ENCODE measurements at regions not wholly inside any gene's neighbourhood (a gene's known extent, or its start where the extent isn't known, plus 50 kb on each side); places are given as distances from the start of the nearest gene placed in this dataset.

DNA sequence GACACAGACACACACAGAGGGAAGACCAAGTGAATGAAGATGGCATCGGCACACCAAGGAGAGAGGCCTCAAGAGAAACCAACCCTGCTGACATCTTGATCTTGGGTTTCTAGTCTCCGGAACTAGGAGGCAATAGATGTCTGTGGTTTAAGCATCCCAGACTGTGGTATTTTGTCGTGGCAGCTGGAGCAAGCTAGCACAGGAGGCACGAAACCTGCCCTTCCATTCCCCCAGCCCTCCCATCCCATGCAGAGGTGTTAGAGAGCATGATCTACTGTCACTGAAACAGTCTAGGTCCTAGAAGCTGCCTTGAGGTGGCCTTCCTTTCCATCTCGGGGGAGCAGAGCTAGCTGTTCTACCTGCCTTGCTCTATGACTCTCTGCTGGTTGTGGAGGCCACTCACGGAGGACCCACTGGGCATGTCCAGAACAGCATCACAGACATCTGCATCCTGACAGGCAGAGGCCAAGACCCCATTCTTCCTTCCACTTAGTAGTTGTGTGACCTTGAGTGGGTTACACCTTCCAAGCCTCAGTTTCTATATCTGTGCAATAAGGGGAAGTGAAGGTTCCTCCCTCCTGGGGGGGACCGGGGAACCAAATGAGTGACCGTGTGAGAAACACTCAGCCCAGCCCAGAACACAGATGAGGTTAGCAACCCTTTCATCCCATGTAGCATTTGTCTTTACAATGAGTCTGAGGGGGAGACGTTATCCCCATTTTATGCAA lies 134.3 kb upstream of the BOD1 start:
- peak; percentile 10 for ATAC-seq

GRCh38 chr5:173751266-173751600 lies 134.8 kb upstream of the BOD1 start:
- Histone ChIP-seq H3K4me3 (no peak overlapping the region), H3K36me3 (ENCODE audit: low read depth) (no peaks in the 10 kb centered on the region), H3K9me3 (no peaks in the 10 kb centered on the region), H3K4me1 (ENCODE audit: low read depth) (no peaks in the 10 kb centered on the region)
- ATAC-seq (peak; percentile 25), DNase-seq (no peak)
- intact Hi-C loops (cut with DNase I, micrococcal nuclease), result no loop called here
- TF ChIP-seq CTCF (IDR thresholded peaks at IDR 0.05), result no peak

More for the DNA sequence above, 134.3 kb upstream of the BOD1 start:
- no peak for DNase-seq
- no peak overlapping the region for H3K4me3 ChIP-seq
- no peaks in the 10 kb centered on the region for H3K9me3 ChIP-seq
- no peaks in the 10 kb centered on the region for H3K4me1 ChIP-seq (ENCODE audit: low read depth)
- intact Hi-C loops (cut with DNase I, micrococcal nuclease), result no loop called here
- no peaks in the 10 kb centered on the region for H3K36me3 ChIP-seq (ENCODE audit: low read depth)
- no peak for TF ChIP-seq CTCF (IDR thresholded peaks at IDR 0.05)

DNA sequence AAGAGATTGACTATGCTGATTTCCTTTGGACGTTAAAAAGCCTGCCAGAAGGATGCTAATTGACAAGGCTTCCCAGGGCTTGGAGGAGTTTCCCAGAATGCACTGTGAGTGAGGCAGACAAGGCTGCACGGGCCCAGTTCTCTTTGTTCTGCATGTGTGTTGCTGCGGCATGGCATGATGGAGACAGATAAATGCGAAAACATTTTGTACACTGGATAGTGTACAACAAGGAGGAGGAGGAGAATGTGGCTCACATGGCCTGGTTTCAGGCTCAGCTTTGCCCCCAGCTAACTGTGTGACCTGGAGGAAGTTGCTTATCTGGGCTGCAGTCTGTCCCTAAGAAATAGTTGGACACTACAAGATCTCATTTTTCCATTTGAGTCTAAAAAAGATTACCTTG lies 135.5 kb upstream of the CPEB4 start:
- no peaks in the 10 kb centered on the region for H3K4me1 ChIP-seq (ENCODE audit: low read depth)
- no peaks in the 10 kb centered on the region for H3K9me3 ChIP-seq
- no peaks in the 10 kb centered on the region for H3K36me3 ChIP-seq (ENCODE audit: low read depth)
- ATAC-seq, result no peak
- H3K4me3 ChIP-seq, result no peak overlapping the region
- TF ChIP-seq CTCF (IDR thresholded peaks at IDR 0.05), result no peak
- intact Hi-C loops (cut with DNase I, micrococcal nuclease), result no loop called here
- DNase-seq, result no peak

- intact Hi-C loops (cut with DNase I, micrococcal nuclease), result no loop called here
- Histone ChIP-seq H3K4me1 (ENCODE audit: low read depth) (no peaks in the 10 kb centered on the region), H3K9me3 (no peaks in the 10 kb centered on the region), H3K36me3 (ENCODE audit: low read depth) (no peaks in the 10 kb centered on the region), H3K4me3 (no peak overlapping the region)
- no peak for ATAC-seq
- no peak for TF ChIP-seq CTCF (IDR thresholded peaks at IDR 0.05)
- DNase-seq, result no peak
These were observed 134.6 kb upstream of the CPEB4 start for GRCh38 chr5:173753307-173754168.

DNA sequence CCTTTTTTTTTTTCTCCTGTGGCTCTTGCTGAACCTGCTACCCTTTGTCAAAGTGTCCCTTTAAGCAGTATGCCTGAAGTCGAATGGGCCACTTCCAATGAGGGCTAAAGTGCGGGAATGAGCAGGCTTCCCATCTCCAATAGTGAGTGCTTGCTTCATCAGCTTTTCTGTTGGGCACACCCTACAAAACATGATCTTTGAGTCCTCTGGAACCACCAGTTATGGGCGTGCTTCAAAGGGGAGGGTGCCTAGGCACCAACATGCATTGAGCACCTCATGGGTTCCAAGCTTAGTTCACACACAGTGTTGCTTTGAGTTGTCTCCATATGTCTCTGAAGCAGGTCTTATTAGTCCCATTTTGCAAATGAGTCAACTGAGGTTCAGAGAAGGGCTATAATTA lies 132.8 kb upstream of the CPEB4 start:
- ATAC-seq, result no peak
- H3K4me3 ChIP-seq, result no peak overlapping the region
- no peaks in the 10 kb centered on the region for H3K9me3 ChIP-seq
- no peak for TF ChIP-seq CTCF (IDR thresholded peaks at IDR 0.05)
- intact Hi-C loops (cut with DNase I, micrococcal nuclease), result no loop called here
- H3K4me1 ChIP-seq (ENCODE audit: low read depth), result no peaks in the 10 kb centered on the region
- no peaks in the 10 kb centered on the region for H3K36me3 ChIP-seq (ENCODE audit: low read depth)
- DNase-seq, result no peak
